ENCODE measurements at regions not wholly inside any gene's neighbourhood (a gene's known extent, or its start where the extent isn't known, plus 50 kb on each side); places are given as distances from the start of the nearest gene placed in this dataset.
A peak's percentile ranks its signal among the peaks of the same experiment; 100 is the strongest.

GRCh38 chr2:195360242-195360641, 296.8 kb upstream of the SLC39A10 start:
- no peak for DNase-seq (ENCODE audit: low read depth)
- TF ChIP-seq, protein P1, sequence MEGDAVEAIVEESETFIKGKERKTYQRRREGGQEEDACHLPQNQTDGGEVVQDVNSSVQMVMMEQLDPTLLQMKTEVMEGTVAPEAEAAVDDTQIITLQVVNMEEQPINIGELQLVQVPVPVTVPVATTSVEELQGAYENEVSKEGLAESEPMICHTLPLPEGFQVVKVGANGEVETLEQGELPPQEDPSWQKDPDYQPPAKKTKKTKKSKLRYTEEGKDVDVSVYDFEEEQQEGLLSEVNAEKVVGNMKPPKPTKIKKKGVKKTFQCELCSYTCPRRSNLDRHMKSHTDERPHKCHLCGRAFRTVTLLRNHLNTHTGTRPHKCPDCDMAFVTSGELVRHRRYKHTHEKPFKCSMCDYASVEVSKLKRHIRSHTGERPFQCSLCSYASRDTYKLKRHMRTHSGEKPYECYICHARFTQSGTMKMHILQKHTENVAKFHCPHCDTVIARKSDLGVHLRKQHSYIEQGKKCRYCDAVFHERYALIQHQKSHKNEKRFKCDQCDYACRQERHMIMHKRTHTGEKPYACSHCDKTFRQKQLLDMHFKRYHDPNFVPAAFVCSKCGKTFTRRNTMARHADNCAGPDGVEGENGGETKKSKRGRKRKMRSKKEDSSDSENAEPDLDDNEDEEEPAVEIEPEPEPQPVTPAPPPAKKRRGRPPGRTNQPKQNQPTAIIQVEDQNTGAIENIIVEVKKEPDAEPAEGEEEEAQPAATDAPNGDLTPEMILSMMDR (conservative IDR thresholded peaks at IDR 0.05; ENCODE audit: low read length), result no peak
- H3K4me3 ChIP-seq (ENCODE audit: low read length), result no peak overlapping the region

DNA sequence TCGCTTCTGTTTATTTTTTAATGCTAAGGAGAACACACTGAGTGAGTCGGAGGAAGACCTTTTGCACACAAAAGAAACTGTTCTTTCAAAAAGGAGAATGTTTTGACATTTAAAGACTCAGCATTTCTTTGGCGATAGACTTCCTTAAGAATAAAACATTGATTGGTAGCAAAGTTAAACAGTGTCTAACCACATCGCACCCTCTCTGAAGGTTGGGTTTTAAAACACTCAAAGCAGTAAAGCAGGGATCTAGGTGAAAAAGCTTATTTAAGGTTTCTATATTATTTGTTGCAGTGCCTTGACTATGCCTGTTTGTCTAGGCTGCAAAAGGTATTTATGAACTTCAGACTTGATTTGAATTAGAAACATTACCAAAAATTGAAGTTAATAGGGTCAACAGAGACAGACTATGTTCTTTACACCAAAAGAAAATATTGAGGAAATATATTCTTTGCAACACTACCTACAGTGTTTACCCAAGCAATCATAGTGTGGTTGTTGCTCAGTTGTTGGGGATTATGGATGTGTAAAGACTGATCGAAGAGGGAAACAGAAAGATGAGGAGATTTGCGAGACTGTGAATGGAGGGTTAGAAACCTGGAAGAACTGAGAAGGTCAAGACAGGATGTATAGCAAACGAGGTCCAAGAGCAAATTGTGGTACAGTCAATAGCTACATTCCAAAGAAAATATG, 297.8 kb upstream of the SLC39A10 start:
- H3K4me3 ChIP-seq (ENCODE audit: low read length), result no peak overlapping the region
- TF ChIP-seq, protein P1 (conservative IDR thresholded peaks at IDR 0.05; ENCODE audit: low read length), result no peak
- DNase-seq (ENCODE audit: low read depth), result no peak

DNA sequence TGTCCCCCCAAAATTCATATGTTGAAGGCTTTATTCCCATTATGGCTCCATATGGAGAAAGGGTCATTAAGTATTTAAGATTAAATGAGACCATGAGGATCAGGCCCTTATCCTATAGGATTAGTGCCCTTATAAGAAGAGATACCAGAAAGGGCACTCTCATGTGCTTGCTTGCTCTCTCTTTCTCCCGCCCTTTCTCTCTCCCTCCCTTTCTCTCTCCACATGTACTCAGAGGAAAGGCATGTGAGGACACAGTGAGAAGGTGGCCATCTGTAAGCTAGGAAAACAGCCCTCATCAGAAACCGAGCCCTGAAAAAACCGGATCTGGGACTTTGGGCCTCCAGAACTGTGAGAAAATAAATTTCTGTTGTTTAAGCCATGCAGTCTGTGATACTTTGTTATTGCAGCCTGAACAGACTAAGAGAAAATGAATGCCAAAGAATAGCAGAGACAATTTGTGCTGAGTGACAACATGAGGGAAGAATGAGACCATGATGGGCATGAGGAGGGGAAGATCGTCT, 300.0 kb upstream of the SLC39A10 start:
- H3K4me3 ChIP-seq (ENCODE audit: low read length), result no peak overlapping the region
- TF ChIP-seq, protein P1 (conservative IDR thresholded peaks at IDR 0.05; ENCODE audit: low read length), result no peak
- DNase-seq (ENCODE audit: low read depth), result no peak

DNA sequence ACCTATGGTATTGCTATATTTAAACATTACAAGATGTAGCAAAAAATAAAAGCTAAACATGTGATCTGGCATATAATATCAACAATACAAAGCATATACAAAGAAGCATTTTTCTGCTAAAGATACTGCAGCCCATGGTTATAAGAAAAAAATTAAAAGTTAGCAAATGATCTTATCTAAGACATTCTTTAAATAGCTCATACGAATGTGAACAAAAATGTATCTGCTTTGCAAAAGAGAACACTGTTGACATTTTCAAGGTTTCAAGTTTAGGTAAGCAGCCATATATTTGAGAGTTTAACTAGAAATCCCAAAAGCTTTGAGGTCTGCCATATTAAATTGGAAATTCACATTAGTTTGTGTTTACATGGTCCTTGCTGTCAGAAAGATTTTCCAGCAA, 301.0 kb upstream of the SLC39A10 start:
- no peak for DNase-seq (ENCODE audit: low read depth)
- H3K4me3 ChIP-seq (ENCODE audit: low read length), result no peak overlapping the region
- TF ChIP-seq, protein P1 (conservative IDR thresholded peaks at IDR 0.05; ENCODE audit: low read length), result no peak

DNA sequence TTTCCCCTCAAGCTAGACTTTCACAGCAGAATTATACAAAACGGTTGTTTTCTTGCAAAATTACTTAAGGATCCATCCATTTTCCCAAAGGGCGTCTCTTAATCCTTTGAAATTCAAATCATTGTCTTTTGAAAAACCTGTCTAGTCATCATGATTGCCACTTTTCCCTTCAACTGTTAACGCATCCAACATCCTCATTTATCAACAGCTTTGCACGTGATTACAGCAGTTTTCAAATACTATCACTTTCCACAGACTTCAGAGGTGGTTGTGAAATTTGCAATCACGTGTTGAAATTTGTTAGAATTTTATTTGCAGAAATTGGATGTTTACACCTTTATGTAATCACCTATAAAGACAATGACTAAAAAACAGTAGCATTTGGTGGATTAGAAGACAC, 304.4 kb upstream of the SLC39A10 start:
- no peak overlapping the region for H3K4me3 ChIP-seq (ENCODE audit: low read length)
- no peak for DNase-seq (ENCODE audit: low read depth)
- TF ChIP-seq, protein P1 (conservative IDR thresholded peaks at IDR 0.05; ENCODE audit: low read length), result no peak

- H3K4me3 ChIP-seq (ENCODE audit: low read length), result no peak overlapping the region
- peak; percentile 48 for DNase-seq (ENCODE audit: low read depth)
- TF ChIP-seq, protein P1 (conservative IDR thresholded peaks at IDR 0.05; ENCODE audit: low read length), result no peak
These were observed 313.0 kb upstream of the SLC39A10 start for GRCh38 chr2:195343942-195344530.

GRCh38 chr2:195343540-195343939, 313.5 kb upstream of the SLC39A10 start:
- H3K4me3 ChIP-seq (ENCODE audit: low read length), result no peak overlapping the region
- DNase-seq (ENCODE audit: low read depth), result no peak
- TF ChIP-seq, protein P1 (conservative IDR thresholded peaks at IDR 0.05; ENCODE audit: low read length), result no peak
